SU-DHL-6 (cell line): ENCODE measurements at regions not wholly inside any gene's neighbourhood (a gene's known extent, or its start where the extent isn't known, plus 50 kb on each side); places are given as distances from the start of the nearest gene placed in this dataset.

Source experiments
- H2AFZ ChIP-seq: fragments of 200-600 bp; sonication (generic); 2 replicates; pipeline ENCODE4 v1.6.1; 2014; ENCODE audit warnings: low read depth, mild to moderate bottlenecking, moderate library complexity, mixed read lengths, antibody characterized with exemption, low read length; ENCODE audit not compliant: severe bottlenecking
- H3F3A ChIP-seq: fragments of 200-600 bp; shearing (Covaris generic); 2 replicates; pipeline ENCODE4 v1.6.0; 2016; ENCODE audit warnings: antibody characterized with exemption, mild to moderate bottlenecking; ENCODE audit not compliant: insufficient read depth
- H3K27ac ChIP-seq: fragments of 200-600 bp; sonication (generic); 2 replicates; pipeline ENCODE4 v1.5.1; 2016; ENCODE audit warnings: low read depth, mild to moderate bottlenecking, low read length, moderate library complexity, mixed read lengths
- H3K27me3 ChIP-seq: fragments of 200-600 bp; sonication (generic), shearing (Covaris generic); 2 replicates; pipeline ENCODE4 v1.6.0; 2014; ENCODE audit warnings: mild to moderate bottlenecking, low read length
- H3K36me3 ChIP-seq: fragments of 200-600 bp; sonication (generic); 2 replicates; pipeline ENCODE4 v1.6.1; 2014; ENCODE audit warnings: mild to moderate bottlenecking, low read length, mixed read lengths
- H3K4me2 ChIP-seq: fragments of 300-600, 200-600 bp; shearing (Covaris generic), sonication (generic); 2 replicates; pipeline ENCODE4 v1.6.0; 2014; ENCODE audit warnings: low read length, low read depth, mild to moderate bottlenecking; ENCODE audit not compliant: poor library complexity, severe bottlenecking
- H3K4me3 ChIP-seq: fragments of 200-600 bp; sonication (generic); 2 replicates; pipeline ENCODE4 v1.5.1; 2014; ENCODE audit warnings: antibody characterized with exemption, low read length, mild to moderate bottlenecking, mixed read lengths; ENCODE audit not compliant: insufficient read depth, poor library complexity, severe bottlenecking
- H3K79me2 ChIP-seq: fragments of 200-600 bp; sonication (generic); 2 replicates; pipeline ENCODE4 v1.6.1; 2014; ENCODE audit warnings: mild to moderate bottlenecking, low read length, moderate library complexity; ENCODE audit not compliant: insufficient read depth
- H3K9ac ChIP-seq: fragments of 200-600 bp; sonication (generic); 2 replicates; pipeline ENCODE4 v1.7.0; 2014; ENCODE audit warnings: mild to moderate bottlenecking, low read length
- H3K9me2 ChIP-seq: fragments of 200-600 bp; sonication (generic); replicated peaks from 2 replicates; pipeline ENCODE4 v1.6.1; 2014; ENCODE audit warnings: low read length; ENCODE audit not compliant: insufficient read depth
- H3K9me3 ChIP-seq: fragments of 200-600 bp; sonication (generic); 2 replicates; pipeline ENCODE4 v1.6.1; 2014; ENCODE audit warnings: low read length, mixed read lengths; ENCODE audit not compliant: insufficient read depth
- H4K20me1 ChIP-seq: fragments of 200-600 bp; sonication (generic); 2 replicates; pipeline ENCODE4 v1.6.1; 2014; ENCODE audit warnings: low read depth, mild to moderate bottlenecking, antibody characterized with exemption, low read length, moderate library complexity, mixed read lengths
- CTCF ChIP-seq: fragments of 200-600 bp; sonication (generic); IDR thresholded peaks from one replicate; pipeline ENCODE4 v1.5.1; 2017; ENCODE audit warnings: antibody characterized with exemption, mild to moderate bottlenecking, low read length, moderate library complexity; ENCODE audit not compliant: insufficient read depth, poor library complexity, severe bottlenecking
- EZH2phosphoT487 ChIP-seq: fragments of 200-600 bp; sonication (generic), shearing (Covaris generic); conservative IDR thresholded peaks from 2 replicates; pipeline ENCODE4 v1.6.1; 2018; ENCODE audit warnings: mild to moderate bottlenecking, antibody characterized with exemption, low read length, moderate library complexity, mixed read lengths

- H3F3A ChIP-seq, result no peaks in the 10 kb centered on the region
- no peak overlapping the region for H3K9ac ChIP-seq
- H3K9me2 ChIP-seq, result no peaks in the 10 kb centered on the region; the same call in 1 of the 2 replicates
- H3K4me3 ChIP-seq, result no peak overlapping the region
- no peaks in the 10 kb centered on the region for H4K20me1 ChIP-seq
- H3K79me2 ChIP-seq, result no peaks in the 10 kb centered on the region
- H2AFZ ChIP-seq, result no peak overlapping the region
- TF ChIP-seq CTCF (no peak), EZH2phosphoT487 (no peak)
- no peaks in the 10 kb centered on the region for H3K36me3 ChIP-seq
- H3K4me2 ChIP-seq, result no peak overlapping the region
- no peaks in the 10 kb centered on the region; the same call in 1 of the 2 replicates for H3K9me3 ChIP-seq
- no peak overlapping the region for H3K27ac ChIP-seq
- no peaks in the 10 kb centered on the region for H3K27me3 ChIP-seq
Observed at GRCh38 chr3:76842216-76842615, 197.7 kb upstream of the ROBO2 start.

- no peak overlapping the region for H3K4me2 ChIP-seq
- no peak overlapping the region for H3K27ac ChIP-seq
- H2AFZ ChIP-seq, result no peak overlapping the region
- no peaks in the 10 kb centered on the region for H3K9me3 ChIP-seq
- H3K9ac ChIP-seq, result no peak overlapping the region
- H3F3A ChIP-seq, result no peaks in the 10 kb centered on the region
- no peak overlapping the region for H3K4me3 ChIP-seq
- H4K20me1 ChIP-seq, result no peaks in the 10 kb centered on the region
- no peaks in the 10 kb centered on the region for H3K27me3 ChIP-seq
- TF ChIP-seq EZH2phosphoT487, result no peak
- TF ChIP-seq CTCF, result no peak
- no peaks in the 10 kb centered on the region for H3K9me2 ChIP-seq
- H3K79me2 ChIP-seq, result no peaks in the 10 kb centered on the region
- no peaks in the 10 kb centered on the region for H3K36me3 ChIP-seq
Observed at GRCh38 chr3:76855451-76855850, 184.4 kb upstream of the ROBO2 start.

GRCh38 chr3:76859596-76859995, 180.3 kb upstream of the ROBO2 start:
- Histone ChIP-seq H3K27me3 (no peaks in the 10 kb centered on the region), H3K9me3 (no peaks in the 10 kb centered on the region), H2AFZ (no peak overlapping the region), H4K20me1 (no peaks in the 10 kb centered on the region), H3K4me2 (no peak overlapping the region), H3K79me2 (no peaks in the 10 kb centered on the region), H3K9ac (no peak overlapping the region), H3K27ac (no peak overlapping the region), H3F3A (no peaks in the 10 kb centered on the region), H3K36me3 (no peaks in the 10 kb centered on the region), H3K9me2 (no peaks in the 10 kb centered on the region), H3K4me3 (no peak overlapping the region)
- TF ChIP-seq CTCF (no peak), EZH2phosphoT487 (no peak)

GRCh38 chr3:76864355-76864754, 175.5 kb upstream of the ROBO2 start:
- Histone ChIP-seq H3K36me3 (no peaks in the 10 kb centered on the region), H3K79me2 (no peaks in the 10 kb centered on the region), H3K9me3 (no peaks in the 10 kb centered on the region), H4K20me1 (no peaks in the 10 kb centered on the region), H2AFZ (no peak overlapping the region), H3K9me2 (no peaks in the 10 kb centered on the region), H3K9ac (no peak overlapping the region), H3K4me2 (no peak overlapping the region), H3K4me3 (no peak overlapping the region), H3K27me3 (no peaks in the 10 kb centered on the region), H3K27ac (no peak overlapping the region), H3F3A (no peaks in the 10 kb centered on the region)
- TF ChIP-seq EZH2phosphoT487 (no peak), CTCF (no peak)
